ENCODE measurements at regions not wholly inside any gene's neighbourhood (a gene's known extent, or its start where the extent isn't known, plus 50 kb on each side); places are given as distances from the start of the nearest gene placed in this dataset.

GRCh38 chr12:125610292-125610691 lies 545.1 kb downstream of the AACS start:
- TF ChIP-seq, protein P1, sequence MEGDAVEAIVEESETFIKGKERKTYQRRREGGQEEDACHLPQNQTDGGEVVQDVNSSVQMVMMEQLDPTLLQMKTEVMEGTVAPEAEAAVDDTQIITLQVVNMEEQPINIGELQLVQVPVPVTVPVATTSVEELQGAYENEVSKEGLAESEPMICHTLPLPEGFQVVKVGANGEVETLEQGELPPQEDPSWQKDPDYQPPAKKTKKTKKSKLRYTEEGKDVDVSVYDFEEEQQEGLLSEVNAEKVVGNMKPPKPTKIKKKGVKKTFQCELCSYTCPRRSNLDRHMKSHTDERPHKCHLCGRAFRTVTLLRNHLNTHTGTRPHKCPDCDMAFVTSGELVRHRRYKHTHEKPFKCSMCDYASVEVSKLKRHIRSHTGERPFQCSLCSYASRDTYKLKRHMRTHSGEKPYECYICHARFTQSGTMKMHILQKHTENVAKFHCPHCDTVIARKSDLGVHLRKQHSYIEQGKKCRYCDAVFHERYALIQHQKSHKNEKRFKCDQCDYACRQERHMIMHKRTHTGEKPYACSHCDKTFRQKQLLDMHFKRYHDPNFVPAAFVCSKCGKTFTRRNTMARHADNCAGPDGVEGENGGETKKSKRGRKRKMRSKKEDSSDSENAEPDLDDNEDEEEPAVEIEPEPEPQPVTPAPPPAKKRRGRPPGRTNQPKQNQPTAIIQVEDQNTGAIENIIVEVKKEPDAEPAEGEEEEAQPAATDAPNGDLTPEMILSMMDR (IDR thresholded peaks at IDR 0.05), result no peak
- no peak for TF ChIP-seq POLR2A (IDR thresholded peaks at IDR 0.05)

Measured in heart left ventricle (tissue), 13 donors.